Head of caudate nucleus (tissue), 42 donors: ENCODE measurements at regions not wholly inside any gene's neighbourhood (a gene's known extent, or its start where the extent isn't known, plus 50 kb on each side); places are given as distances from the start of the nearest gene placed in this dataset.

Experiments
- DNase-seq, 42 donors: peaks; one replicate each; pipeline versions ENCODE4 v3.0.0 to v3.0.0-alpha.2; 2020 to 2021; ENCODE audit warnings: mixed read lengths in 7 of 42
- intact Hi-C: fragments of 100-400 bp; cut with DNase I; formaldehyde crosslinking; loops from one replicate; pipeline ENCODE4 v1.15.0; 2022

GRCh38 chr4:125948021-125948420 lies 633.3 kb downstream of the FAT4 start:
- no peak for DNase-seq
- intact Hi-C loops = no loop called here

DNA sequence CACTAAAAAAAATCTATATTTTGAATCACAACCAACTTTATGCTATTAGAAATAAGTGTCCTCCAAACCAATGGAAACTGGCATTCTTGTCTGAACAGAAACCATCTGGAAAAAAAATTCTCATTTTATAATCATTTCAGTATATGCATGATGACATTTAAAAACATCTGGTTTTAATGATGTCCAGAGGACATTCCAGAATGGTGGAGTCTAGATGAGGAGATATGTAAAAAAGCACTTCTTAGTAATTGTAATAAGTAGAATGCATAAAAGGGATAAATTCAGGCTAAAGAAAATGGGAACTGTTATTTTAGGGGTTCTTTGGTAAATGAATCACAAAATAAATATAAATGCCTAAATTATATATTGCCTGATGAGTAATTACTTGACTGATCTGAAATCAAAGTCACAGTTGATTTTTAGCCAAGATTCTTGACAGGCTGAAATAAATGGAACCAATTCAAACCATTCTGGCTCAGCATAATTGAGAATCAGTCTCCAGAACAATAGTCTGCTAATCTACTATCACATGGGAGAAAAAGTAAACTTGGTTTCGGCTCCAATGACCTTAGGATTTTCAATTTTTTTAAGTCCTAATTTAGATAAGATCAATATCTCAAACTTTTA lies 636.6 kb downstream of the FAT4 start:
- no peak for DNase-seq

DNA sequence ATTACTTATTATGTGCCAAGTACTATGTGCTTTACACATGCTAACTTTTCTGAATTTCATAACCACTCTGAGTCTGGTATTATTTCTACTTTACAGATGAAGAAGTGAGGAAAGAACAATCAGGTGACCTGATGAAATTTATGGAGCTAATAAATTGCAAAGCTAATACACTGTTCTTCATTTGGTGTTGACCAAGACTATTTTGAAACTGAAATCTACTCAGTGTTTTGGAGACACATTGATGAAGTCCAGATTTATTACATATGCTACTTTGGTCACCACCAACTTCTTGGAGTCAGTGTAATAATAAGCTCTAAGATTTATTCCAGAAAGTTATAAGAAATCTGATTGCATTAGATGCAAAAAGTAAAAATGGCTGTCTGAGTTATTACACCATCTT lies 637.9 kb downstream of the FAT4 start:
- intact Hi-C loops = no loop called here
- no peak for DNase-seq

More for the DNA sequence above, 636.6 kb downstream of the FAT4 start:
- intact Hi-C loops = no loop called here

DNA sequence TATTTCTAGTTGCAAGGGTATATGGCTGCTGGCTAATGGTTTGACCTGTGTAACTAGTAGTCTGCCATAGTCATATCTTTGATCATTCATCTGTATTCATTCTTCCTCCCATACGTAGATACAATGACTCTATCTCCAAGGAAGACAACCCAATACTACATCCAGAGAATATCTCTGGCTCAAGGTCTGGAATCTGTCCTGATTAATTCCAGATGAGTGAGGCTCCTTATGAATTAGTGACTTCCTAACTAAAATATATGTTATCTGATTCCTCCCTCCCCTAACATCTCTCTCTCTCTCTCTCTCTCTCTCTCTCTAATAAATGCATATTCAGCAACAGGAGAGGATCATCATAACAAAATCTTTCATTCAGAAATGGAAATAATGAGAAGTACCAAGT lies 641.5 kb downstream of the FAT4 start:
- intact Hi-C loops = no loop called here
- DNase-seq = no peak

GRCh38 chr4:125958519-125958918 lies 643.8 kb downstream of the FAT4 start:
- no peak for DNase-seq
- intact Hi-C loops = no loop called here

DNA sequence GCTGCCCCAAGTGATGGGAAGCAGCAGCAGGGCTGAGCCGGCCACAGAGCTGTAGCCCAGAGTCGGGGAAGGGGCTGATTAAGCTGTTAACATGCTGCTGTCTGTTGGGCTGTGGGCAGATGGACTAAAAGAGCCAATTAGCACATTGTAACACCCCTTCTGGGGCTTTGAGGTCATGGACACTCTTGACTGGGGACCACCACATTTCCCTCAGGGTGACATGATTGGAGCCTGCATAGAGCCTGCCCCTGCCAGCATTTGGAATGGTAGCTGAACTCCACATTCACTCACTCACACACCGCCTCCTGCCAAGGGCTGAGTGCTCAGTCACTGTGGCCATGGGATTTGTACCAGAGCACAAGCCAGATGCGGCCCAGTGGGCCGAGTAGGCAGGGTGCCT lies 646.9 kb downstream of the FAT4 start:
- no peak for DNase-seq
- intact Hi-C loops = no loop called here

DNA sequence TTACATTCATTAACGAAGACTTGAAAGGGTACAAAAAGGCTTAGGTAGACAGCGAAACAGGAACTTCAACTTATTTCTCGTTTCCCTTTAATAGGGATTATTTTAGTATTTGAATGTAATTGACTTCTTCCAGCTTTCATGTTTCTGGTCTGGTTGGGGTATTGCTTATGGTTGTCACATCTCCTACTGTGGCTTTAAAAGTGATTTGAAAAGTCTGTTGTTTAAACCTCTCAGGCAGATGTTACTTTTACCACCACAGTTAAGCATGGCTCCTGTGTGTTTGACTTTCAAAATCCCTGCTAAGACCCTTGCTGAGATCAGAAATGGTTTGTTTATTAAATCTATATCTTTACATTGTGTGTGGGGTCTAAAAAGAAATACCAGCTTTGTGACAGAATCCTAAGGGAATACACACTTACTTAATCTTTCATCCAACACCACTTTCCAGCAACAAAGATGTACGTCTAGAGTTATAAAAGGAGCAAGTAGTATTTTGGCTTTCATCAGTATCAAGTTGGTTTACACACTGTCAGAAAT lies 661.2 kb downstream of the FAT4 start:
- no peak for DNase-seq
- intact Hi-C loops = no loop called here

- intact Hi-C loops = no loop called here
These were observed 665.2 kb downstream of the FAT4 start for GRCh38 chr4:125979950-125980349.

GRCh38 chr4:125983168-125983567 lies 668.4 kb downstream of the FAT4 start:
- intact Hi-C loops = no loop called here
- no peak for DNase-seq

More at GRCh38 chr4:125979950-125980349, 665.2 kb downstream of the FAT4 start:
- no peak for DNase-seq

GRCh38 chr4:125985856-125986255 lies 671.1 kb downstream of the FAT4 start:
- DNase-seq = no peak
- intact Hi-C loops = no loop called here

DNA sequence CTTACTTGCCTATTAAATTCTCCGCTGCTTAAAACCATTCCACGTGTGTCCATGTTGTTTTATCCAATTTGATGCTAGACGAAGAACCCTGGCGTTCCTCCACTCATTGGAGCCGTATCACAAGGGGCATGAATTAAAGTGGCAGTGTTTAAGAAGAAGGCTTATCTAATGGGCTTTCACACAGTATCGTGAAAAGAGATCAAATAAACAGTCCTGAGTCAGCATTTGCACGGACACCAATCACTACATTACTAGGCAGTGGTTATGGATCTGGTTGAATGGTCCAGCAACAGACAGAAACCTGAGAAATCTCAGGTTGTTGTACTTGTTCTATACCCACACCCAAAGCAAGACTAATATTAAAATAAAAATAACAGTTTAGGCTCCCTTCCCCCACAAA lies 671.6 kb downstream of the FAT4 start:
- no peak for DNase-seq
- intact Hi-C loops = no loop called here

DNA sequence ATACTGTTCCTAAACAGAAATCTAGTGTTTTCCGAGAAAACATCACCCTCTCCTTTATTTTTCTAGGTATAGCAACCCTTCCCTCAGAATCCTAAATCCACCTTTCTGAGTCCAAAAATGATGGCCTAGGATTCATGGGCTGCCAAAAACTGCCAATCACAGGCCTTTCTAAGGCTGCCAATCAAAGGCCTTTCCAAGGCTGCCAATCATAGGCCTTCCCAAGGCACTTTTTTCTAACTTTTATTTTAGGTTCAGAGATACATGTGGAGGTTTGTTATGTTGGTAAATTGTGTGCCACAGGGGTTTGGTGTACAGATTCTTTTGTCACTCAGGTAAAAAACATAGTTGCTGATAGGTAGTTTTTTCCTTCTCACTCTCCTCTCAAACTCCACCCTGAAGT lies 673.7 kb downstream of the FAT4 start:
- DNase-seq = no peak
- intact Hi-C loops = no loop called here

GRCh38 chr4:125991398-125991797 lies 676.6 kb downstream of the FAT4 start:
- intact Hi-C loops = no loop called here

DNA sequence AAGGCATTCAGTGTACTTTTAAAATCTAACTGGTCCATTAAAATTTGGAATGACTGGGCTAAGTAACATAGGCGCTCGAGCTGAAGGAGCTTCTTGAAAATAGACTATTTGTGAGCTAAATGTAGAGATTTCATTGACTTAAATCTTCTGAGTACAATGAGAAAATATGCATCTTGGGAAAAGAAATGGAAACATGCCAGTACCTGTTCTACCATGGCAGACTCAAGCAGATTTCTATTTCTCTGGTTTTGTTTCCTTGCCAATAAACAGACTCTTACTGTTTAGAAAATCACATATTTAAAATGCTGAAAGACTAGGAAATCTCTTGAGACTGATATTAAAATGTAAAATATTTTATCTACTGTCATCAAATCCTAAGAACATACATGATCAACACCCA lies 678.1 kb downstream of the FAT4 start:
- no peak for DNase-seq
- intact Hi-C loops = no loop called here

More at GRCh38 chr4:125991398-125991797, 676.6 kb downstream of the FAT4 start:
- no peak for DNase-seq

GRCh38 chr4:125994024-125994423 lies 679.3 kb downstream of the FAT4 start:
- intact Hi-C loops = no loop called here
- DNase-seq = no peak

DNA sequence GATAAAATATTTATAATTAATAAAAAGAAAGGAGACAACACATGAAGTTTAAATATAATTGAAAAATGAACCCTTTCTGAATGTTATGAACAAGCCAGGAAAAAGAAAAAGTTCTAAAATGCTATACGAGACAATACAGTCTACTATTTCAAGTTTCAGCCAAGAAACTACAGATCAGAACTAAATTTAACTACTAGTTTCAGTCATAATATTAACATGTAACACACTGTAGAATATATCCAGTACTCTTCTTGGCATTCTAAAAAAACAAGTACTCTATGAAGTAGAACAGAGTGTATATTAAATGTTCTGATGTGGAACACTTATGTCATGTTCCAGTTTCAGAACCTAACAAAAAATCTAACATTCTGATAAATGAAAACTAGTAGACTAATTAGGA lies 679.7 kb downstream of the FAT4 start:
- no peak for DNase-seq
- intact Hi-C loops = no loop called here

DNA sequence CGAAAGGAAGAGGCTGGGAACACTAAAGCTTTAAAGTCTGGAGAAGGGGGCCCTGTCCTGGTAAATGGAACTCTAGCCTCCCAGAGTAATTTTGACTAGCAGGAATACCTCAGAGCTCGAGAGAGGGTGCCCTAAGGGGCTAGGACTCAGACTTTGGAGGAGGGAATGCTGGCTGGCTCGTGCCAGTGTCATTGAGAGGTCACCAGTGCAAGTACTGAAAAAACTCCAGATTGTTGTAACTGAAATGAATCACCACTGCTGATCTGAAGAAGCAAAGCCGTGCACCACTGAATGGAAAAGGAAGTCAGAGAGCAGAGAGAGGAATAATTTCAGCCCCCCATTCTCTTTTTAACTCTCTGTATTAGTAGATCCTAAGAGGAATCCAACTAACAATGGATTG lies 690.2 kb downstream of the FAT4 start:
- DNase-seq = no peak
- intact Hi-C loops = no loop called here

DNA sequence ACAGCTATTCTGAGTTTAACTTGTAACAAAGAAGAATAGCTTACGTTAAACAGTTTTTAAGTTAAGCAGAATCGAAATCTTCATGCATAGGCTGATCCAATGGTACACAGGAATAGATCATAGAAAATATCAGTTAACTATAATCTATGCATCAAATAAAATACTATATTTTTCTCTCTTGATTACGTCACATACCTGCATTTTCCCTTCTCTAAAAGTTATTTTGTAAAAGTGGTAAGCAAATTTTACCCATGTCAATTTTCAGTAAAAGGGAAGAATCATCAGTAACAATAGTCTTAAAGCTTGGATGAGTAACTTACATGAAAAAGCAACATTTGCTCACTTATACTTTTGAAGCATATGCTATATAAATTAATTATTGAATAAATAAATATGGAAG lies 692.4 kb downstream of the FAT4 start:
- no peak for DNase-seq
- intact Hi-C loops = no loop called here

GRCh38 chr4:126012691-126013290 lies 698.0 kb downstream of the FAT4 start:
- intact Hi-C loops = no loop called here
- DNase-seq = no peak

- DNase-seq = no peak
- intact Hi-C loops = no loop called here
These were observed 703.5 kb downstream of the FAT4 start for GRCh38 chr4:126018274-126018673.

DNA sequence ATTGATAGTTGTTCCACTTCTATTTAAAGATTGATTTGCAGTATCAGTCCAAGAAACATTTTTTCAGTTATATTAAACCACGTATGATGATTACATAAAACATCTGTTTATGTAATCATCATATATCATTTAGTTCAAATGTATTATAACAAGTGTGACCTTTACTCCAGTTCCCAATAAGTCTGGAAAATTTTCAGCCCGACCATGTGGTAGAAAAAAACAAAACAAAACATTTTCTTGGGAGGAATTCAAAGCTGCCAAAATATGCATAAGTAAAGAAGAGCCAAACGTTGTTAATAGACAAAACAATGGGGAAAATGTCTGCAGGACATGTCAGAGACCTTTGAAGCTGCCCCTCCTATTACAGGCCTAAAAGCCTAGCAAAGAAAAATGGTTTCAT lies 709.1 kb downstream of the FAT4 start:
- intact Hi-C loops = no loop called here
- no peak for DNase-seq
